Upper lobe of left lung (tissue), 6 donors: ENCODE measurements at regions not wholly inside any gene's neighbourhood (a gene's known extent, or its start where the extent isn't known, plus 50 kb on each side); places are given as distances from the start of the nearest gene placed in this dataset.
"Not testable (repeated sequence)": the region's sequence is repeated elsewhere in the genome, so short reads cannot be mapped to it uniquely, and the experiment has no call there.

Source experiments
- ATAC-seq, 2 donors: fragments of 200-7000 bp; cut with Tn5 transposase; one replicate each; pipeline ENCODE4 v1.9.1; 2022; ENCODE audit warnings: mild to moderate bottlenecking in 2 of 2, moderate library complexity in 2 of 2; ENCODE audit not compliant: low FRiP score in 2 of 2
- DNase-seq, 2 donors: peaks; one replicate each; pipeline ENCODE4 v3.0.0-alpha.2; 2019 to 2020
- H3K27ac ChIP-seq, 4 donors: fragments of 200-600 bp; sonication (generic); one replicate each; pipeline ENCODE4 v1.5.1; 2016 to 2019
- H3K27me3 ChIP-seq, 4 donors: fragments of 200-600 bp; sonication (generic); one replicate each; pipeline ENCODE4 v1.5.1; 2017 to 2019
- H3K36me3 ChIP-seq, 4 donors: fragments of 200-600 bp; sonication (generic); one replicate each; pipeline ENCODE4 v1.5.1; 2016 to 2019
- H3K4me1 ChIP-seq, 4 donors: fragments of 200-600 bp; sonication (generic); one replicate each; pipeline ENCODE4 v1.5.1; 2018 to 2019
- H3K4me3 ChIP-seq, 4 donors: fragments of 200-600 bp; sonication (generic); one replicate each; pipeline ENCODE4 v1.5.1; 2017 to 2019; ENCODE audit warnings: mild to moderate bottlenecking in 2 of 4, moderate library complexity in 1 of 4
- H3K9me3 ChIP-seq, 4 donors: fragments of 200-600 bp; sonication (generic); one replicate each; pipeline ENCODE4 v1.5.1; 2018 to 2019
- EP300 ChIP-seq, 4 donors: sonication (generic); formaldehyde crosslinking; IDR thresholded peaks; one replicate each; pipeline ENCODE4 v1.5.1; 2017; ENCODE audit warnings: antibody characterized with exemption in 4 of 4, control low read depth in 2 of 4
- POLR2A ChIP-seq, 4 donors: fragments of 450-650 bp; IDR thresholded peaks; one replicate each; pipeline ENCODE4 v1.5.1; 2016 to 2017; ENCODE audit warnings: antibody characterized with exemption in 4 of 4, mild to moderate bottlenecking in 2 of 4
- POLR2AphosphoS5 ChIP-seq, 2 donors: sonication (generic); formaldehyde crosslinking; IDR thresholded peaks; one replicate each; pipeline ENCODE4 v1.5.1; 2017; ENCODE audit warnings: antibody characterized with exemption in 2 of 2
- WGBS, 2 donors: methylation state at CpG; one replicate each; pipeline ENCODE4 v1.1.5; 2017 to 2018; 5-methylcytosine and 5-hydroxymethylcytosine counted together
- TF ChIP-seq, protein P1 (sequence below), 6 experiments: fragments of 450-650 bp in 4 of 6; fragments of 200-600 bp in 2 of 6; sonication (generic) in 2 of 6; IDR thresholded peaks; one replicate each; pipeline ENCODE4 v1.5.1; 2016 to 2019; ENCODE audit warnings: antibody characterized with exemption in 6 of 6
- donor health status: DM: no; HTN: no; CAD: no; lungs with moderate emphysema.
- donor health status: DM: no; HTN: yes; CAD: no; lungs with severe emphysema.

DNA sequence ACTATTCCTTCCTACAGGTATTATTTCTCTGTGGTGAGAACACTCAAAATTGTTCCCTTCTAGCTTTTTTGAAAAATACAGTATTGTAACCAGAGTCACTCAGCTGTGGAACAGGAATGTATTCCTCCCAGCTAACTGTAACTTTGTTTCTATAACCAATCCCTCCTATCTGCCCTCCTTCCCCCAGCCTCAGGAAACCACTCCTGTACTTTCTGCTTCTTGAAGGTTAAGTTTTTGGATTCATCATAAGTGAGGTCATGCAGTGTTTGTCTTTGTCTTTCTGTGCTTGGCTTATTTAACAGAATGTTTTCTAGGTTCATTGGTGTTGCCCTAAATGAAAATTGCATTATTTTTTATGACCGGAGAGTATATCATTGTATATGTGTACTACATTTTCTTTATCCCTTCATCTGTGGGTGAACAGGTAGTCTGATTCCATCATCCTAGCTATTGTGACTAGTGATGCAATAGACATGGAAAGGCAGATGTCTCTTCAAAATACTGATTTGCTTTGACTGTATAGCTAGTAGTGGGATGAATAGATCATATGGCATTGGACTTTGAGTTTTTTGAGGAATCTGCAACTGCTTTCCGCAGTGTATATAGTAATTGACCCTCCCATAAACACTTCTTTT lies 112.9 kb upstream of the GRK3 start:
- DNase-seq (no peak), ATAC-seq (no peak)
- H3K27ac ChIP-seq = no peak overlapping the region
- 90 to 93% methylated on average over 2 of the region's 2 CpGs for WGBS, 2 donors
- peaks cover 13 to 31% (median 19%) of the 10 kb centered on the region in 4 donors for H3K4me1 ChIP-seq
- no peaks in the 10 kb centered on the region for H3K27me3 ChIP-seq
- H3K36me3 ChIP-seq = peaks cover 0 to 20% (median 5%) of the 10 kb centered on the region in 4 donors
- H3K4me3 ChIP-seq = no peak overlapping the region
- TF ChIP-seq, protein P1, sequence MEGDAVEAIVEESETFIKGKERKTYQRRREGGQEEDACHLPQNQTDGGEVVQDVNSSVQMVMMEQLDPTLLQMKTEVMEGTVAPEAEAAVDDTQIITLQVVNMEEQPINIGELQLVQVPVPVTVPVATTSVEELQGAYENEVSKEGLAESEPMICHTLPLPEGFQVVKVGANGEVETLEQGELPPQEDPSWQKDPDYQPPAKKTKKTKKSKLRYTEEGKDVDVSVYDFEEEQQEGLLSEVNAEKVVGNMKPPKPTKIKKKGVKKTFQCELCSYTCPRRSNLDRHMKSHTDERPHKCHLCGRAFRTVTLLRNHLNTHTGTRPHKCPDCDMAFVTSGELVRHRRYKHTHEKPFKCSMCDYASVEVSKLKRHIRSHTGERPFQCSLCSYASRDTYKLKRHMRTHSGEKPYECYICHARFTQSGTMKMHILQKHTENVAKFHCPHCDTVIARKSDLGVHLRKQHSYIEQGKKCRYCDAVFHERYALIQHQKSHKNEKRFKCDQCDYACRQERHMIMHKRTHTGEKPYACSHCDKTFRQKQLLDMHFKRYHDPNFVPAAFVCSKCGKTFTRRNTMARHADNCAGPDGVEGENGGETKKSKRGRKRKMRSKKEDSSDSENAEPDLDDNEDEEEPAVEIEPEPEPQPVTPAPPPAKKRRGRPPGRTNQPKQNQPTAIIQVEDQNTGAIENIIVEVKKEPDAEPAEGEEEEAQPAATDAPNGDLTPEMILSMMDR (IDR thresholded peaks at IDR 0.05) = no peak
- TF ChIP-seq POLR2A (IDR thresholded peaks at IDR 0.05) = no peak
- no peaks in the 10 kb centered on the region for H3K9me3 ChIP-seq

DNA sequence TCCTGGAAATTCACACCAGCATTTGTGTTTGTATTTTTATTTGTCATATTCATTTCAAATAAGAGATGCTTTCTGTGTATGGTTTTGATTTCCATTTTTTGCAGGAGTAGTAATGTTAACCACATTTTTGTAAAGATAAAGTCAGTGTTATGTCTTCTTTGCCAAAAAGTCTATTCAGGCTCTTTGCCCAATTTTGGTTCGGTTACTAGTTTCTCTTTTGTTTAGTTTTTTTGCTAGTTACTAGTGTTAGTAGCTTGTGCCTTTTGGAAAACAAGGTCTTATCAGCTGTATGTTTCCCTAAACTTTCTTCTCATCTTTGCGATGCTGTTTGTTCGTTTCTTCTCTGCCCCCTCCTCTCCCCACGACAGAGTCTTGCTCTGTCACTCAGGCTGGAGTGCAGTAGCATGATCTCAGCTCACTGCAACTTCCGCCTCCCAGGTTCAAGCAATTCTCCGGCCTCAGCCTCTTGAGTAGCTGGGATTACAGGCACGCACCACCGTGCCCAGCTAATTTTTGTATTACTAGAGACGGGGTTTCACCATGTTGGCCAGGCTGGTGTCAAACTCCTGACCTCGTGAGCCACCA lies 112.3 kb upstream of the GRK3 start:
- ATAC-seq = no peak
- Histone ChIP-seq H3K9me3 (no peaks in the 10 kb centered on the region), H3K36me3 (peaks cover 0 to 23% (median 5%) of the 10 kb centered on the region in 4 donors), H3K27ac (no peak overlapping the region), H3K4me3 (no peak overlapping the region), H3K27me3 (no peaks in the 10 kb centered on the region), H3K4me1 (peaks cover 13 to 31% (median 19%) of the 10 kb centered on the region in 4 donors)
- DNase-seq = no peak
- TF ChIP-seq POLR2A (IDR thresholded peaks at IDR 0.05) (no peak), EP300 (IDR thresholded peaks at IDR 0.05) (no peak), POLR2AphosphoS5 (IDR thresholded peaks at IDR 0.05) (no peak)
- TF ChIP-seq, protein P1 (IDR thresholded peaks at IDR 0.05) = no peak
- 72 to 75% methylated on average over 10 of the region's 10 CpGs for WGBS, 2 donors

DNA sequence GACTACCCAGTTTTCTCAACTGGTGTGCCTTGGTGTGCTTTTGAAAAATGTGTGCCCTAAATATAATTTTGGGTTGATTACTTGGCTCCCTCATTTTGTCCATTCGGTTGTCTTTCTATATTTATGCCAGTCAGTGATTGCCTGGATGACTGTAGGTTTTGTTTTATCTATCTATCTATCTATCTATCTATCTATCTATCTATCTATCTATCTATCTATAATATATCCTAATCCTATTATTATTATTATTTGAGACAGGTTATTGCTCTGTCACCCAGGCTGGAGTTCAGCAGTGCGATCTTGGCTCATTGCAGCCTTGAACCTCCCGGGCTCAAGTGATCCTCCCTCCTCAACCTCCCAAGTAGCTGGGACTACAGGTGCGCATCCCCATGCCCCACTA lies 111.4 kb upstream of the GRK3 start:
- H3K27me3 ChIP-seq = no peaks in the 10 kb centered on the region

DNA sequence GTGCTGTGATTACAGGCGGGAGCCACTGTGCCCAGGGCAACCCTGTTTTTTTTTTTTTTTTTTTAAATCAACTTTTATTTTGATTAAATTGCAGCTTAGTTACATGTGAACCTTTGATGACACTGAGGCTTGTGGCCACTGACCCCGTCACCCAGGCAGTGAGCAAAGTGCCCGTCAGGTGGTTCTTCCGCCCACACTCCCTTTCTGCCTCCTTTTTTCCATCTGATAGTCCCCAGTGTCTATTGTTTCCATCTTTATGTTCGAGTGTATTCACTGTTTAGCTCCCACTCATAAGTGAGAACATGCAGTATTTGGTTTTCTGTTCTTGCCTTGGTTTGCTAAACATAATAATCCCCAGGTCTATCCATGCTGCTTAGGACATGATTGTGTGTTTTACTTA lies 110.9 kb upstream of the GRK3 start:
- peaks cover 0 to 35% (median 9%) of the 10 kb centered on the region in 4 donors for H3K36me3 ChIP-seq
- no peak for ATAC-seq
- TF ChIP-seq, protein P1 (IDR thresholded peaks at IDR 0.05) = no peak
- TF ChIP-seq POLR2AphosphoS5 (IDR thresholded peaks at IDR 0.05) = no peak
- no peak for TF ChIP-seq EP300 (IDR thresholded peaks at IDR 0.05)
- no peak for TF ChIP-seq POLR2A (IDR thresholded peaks at IDR 0.05)

More for the DNA sequence above, 111.4 kb upstream of the GRK3 start:
- Histone ChIP-seq H3K9me3 (no peaks in the 10 kb centered on the region), H3K4me3 (no peak overlapping the region), H3K27ac (no peak overlapping the region), H3K4me1 (peaks cover 13 to 31% (median 19%) of the 10 kb centered on the region in 4 donors), H3K36me3 (peaks cover 0 to 32% (median 7%) of the 10 kb centered on the region in 4 donors)
- ATAC-seq (no peak), DNase-seq (no peak)
- WGBS, 2 donors = 97 to 98% methylated on average over 4 of the region's 4 CpGs
- TF ChIP-seq, protein P1 (IDR thresholded peaks at IDR 0.05) = no peak
- TF ChIP-seq POLR2AphosphoS5 (IDR thresholded peaks at IDR 0.05) (no peak), POLR2A (IDR thresholded peaks at IDR 0.05) (no peak), EP300 (IDR thresholded peaks at IDR 0.05) (no peak)

DNA sequence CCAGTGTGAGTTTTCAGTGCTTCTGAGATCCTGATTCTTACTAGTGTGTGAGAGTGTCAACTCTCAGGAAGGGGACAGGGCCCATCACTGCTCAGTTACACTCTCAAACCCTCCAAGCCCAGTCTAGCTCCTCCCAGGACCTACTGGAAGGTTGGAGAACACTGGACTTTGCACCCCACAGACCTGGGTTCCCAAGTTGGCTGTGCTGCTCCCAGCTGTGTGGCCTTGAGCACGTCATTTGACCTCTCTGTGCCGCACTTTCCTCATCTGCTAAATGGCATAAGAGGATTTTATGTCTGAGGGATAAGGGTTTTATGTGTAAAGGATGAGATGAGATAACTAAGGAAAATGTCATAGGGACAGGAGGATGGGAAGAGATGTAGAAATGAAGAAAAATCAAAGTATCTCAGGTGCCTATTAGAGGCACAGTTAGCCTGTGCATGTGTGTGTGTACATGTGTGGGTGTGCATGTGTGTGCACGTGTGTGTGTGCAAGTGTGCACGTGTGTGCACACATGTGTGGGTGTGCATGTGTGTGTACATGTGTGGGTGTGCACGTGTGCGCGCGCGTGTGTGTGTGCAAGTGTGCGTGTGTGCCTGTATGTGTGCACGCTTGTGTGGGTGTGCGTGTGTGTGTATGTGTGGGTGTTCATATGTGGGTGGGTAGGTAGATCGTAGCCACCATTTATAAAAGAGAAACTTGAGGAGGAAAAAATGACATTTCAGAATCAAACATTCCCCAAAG lies 108.0 kb upstream of the GRK3 start:
- not testable (repeated sequence) for H3K4me3 ChIP-seq, ATAC-seq, H3K27ac ChIP-seq, H3K27me3 ChIP-seq, DNase-seq, H3K4me1 ChIP-seq, H3K9me3 ChIP-seq
- peaks cover 3 to 63% (median 36%) of the 10 kb centered on the region in 4 donors for H3K36me3 ChIP-seq
- WGBS, 2 donors = 76 to 85% methylated on average over 11 to 13 of the region's 13 CpGs

More for the DNA sequence above, 110.9 kb upstream of the GRK3 start:
- no peak for DNase-seq
- Histone ChIP-seq H3K4me1 (peaks cover 13 to 28% (median 19%) of the 10 kb centered on the region in 4 donors), H3K27me3 (no peaks in the 10 kb centered on the region), H3K9me3 (no peaks in the 10 kb centered on the region), H3K4me3 (no peak overlapping the region), H3K27ac (no peak overlapping the region)
- WGBS, 2 donors = 86 to 92% methylated on average over 5 of the region's 5 CpGs

DNA sequence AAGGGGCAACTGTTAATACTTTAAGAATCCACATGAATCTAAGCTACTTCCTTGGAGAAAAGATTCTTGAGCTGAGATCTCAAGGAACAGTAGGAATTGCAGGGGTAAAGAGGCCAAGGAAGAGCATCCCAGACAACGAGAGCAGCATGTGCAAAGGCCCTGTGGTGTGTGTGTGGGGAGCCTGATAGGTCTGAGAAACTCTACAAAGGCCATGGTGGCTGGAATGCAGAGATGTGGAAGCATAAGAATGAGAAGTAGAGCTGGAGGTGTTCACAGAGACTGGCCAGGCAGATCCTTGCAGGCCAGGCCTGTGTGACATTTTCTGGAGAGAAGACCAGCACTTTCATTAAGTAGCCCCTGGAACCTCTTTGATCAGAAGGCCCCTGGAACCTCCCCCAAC lies 105.8 kb upstream of the GRK3 start:
- not testable (repeated sequence) for H3K4me1 ChIP-seq, H3K4me3 ChIP-seq, H3K27ac ChIP-seq, DNase-seq, H3K27me3 ChIP-seq, H3K9me3 ChIP-seq, ATAC-seq
- peaks cover 3 to 68% (median 39%) of the 10 kb centered on the region in 4 donors for H3K36me3 ChIP-seq
- WGBS, 2 donors = 92 to 100% methylated on average over 1 of the region's 1 CpG

DNA sequence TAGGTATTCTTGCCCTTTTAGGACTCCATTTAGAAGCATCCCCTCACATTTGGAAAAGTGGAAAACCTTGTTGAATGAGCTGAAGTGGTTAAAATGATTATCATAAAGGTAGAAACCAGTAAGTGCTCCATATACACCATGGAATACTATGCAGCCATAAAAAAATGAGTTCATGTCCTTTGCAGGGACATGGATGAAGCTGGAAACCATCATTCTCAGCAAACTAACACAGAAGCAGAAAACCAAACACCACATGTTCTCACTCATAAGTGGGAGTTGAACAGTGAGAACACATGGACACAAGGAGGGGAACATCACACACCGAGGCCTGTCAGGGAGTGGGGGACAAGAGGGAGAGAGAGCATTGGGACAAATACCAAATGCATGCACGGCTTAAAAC lies 103.8 kb upstream of the GRK3 start:
- H3K36me3 ChIP-seq = peaks cover 3 to 56% (median 34%) of the 10 kb centered on the region in 4 donors
- not testable (repeated sequence) for DNase-seq, H3K4me3 ChIP-seq, H3K27me3 ChIP-seq, H3K4me1 ChIP-seq, ATAC-seq, H3K9me3 ChIP-seq, H3K27ac ChIP-seq
- WGBS, 2 donors = 89 to 90% methylated on average over 2 of the region's 2 CpGs
